ENCODE measurements at regions not wholly inside any gene's neighbourhood (a gene's known extent, or its start where the extent isn't known, plus 50 kb on each side); places are given as distances from the start of the nearest gene placed in this dataset.

GRCh38 chr10:89887406-89887805 lies 186.0 kb downstream of the KIF20B start:
- Histone ChIP-seq H3K27ac (ENCODE audit: low read depth, low read length, severe bottlenecking) (no peak overlapping the region), H3K36me3 (ENCODE audit: control insufficient read depth, insufficient read depth, low read length) (no peaks in the 10 kb centered on the region), H3K4me1 (ENCODE audit: control insufficient read depth, insufficient read depth, low read length, poor library complexity, severe bottlenecking) (no peaks in the 10 kb centered on the region), H3K4me3 (ENCODE audit: extremely low read depth, insufficient read depth, low read length, poor library complexity, severe bottlenecking) (no peak overlapping the region), H3K9me3 (ENCODE audit: control insufficient read depth, low read length) (no peaks in the 10 kb centered on the region)
- WGBS, 2 experiments (ENCODE audit: insufficient coverage in 2 of 2): 94 to 95% methylated on average over 2 of the region's 4 CpGs

- Histone ChIP-seq H3K27ac (ENCODE audit: low read depth, low read length, severe bottlenecking) (no peak overlapping the region), H3K36me3 (ENCODE audit: control insufficient read depth, insufficient read depth, low read length) (no peaks in the 10 kb centered on the region), H3K4me1 (ENCODE audit: control insufficient read depth, insufficient read depth, low read length, poor library complexity, severe bottlenecking) (no peaks in the 10 kb centered on the region), H3K9me3 (ENCODE audit: control insufficient read depth, low read length) (no peaks in the 10 kb centered on the region), H3K4me3 (ENCODE audit: extremely low read depth, insufficient read depth, low read length, poor library complexity, severe bottlenecking) (no peak overlapping the region)
- WGBS, 2 experiments (ENCODE audit: insufficient coverage in 2 of 2): 55 to 68% methylated on average over 4 to 7 of the region's 7 CpGs
These were observed 186.4 kb downstream of the KIF20B start for GRCh38 chr10:89887830-89888229.

DNA sequence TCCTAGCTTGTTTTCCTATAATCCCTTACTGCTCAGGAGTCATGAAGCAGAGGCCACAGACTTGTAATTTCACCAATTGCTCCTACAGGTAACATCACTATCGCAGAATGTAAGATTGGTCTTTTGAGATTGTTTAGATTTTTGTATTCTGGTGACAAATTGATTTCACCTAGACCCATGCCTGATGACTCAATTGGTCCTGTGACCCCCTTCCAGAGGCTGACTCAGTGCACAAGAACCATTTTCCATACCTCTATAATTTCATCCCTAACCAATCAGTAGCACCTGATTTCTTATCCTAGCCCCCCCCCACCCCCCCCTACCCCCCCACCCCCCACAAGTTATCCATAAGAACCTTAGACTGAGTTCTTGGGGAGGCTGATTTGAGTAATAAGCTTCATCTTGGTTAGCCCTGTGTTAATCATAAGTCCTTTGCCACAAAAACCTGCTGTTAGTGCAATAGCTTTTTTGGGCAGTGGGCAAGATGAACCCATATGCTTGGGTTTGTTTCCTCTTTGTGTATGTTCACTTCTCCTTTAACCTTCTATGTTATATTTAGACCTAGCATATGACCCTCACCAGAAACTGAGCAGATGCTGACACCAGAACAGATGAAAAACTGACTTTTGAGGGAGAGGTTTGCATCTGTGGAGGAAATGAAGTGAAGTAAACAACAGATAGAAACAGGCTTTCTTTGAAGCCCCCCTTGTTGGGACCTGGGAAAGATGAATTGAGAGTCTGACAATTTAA lies 187.1 kb downstream of the KIF20B start:
- Histone ChIP-seq H3K4me1 (ENCODE audit: control insufficient read depth, insufficient read depth, low read length, poor library complexity, severe bottlenecking) (no peaks in the 10 kb centered on the region), H3K4me3 (ENCODE audit: extremely low read depth, insufficient read depth, low read length, poor library complexity, severe bottlenecking) (no peak overlapping the region), H3K36me3 (ENCODE audit: control insufficient read depth, insufficient read depth, low read length) (no peaks in the 10 kb centered on the region), H3K27ac (ENCODE audit: low read depth, low read length, severe bottlenecking) (no peak overlapping the region), H3K9me3 (ENCODE audit: control insufficient read depth, low read length) (no peaks in the 10 kb centered on the region)
- no CpG with 5 or more reads among the region's 1 CpG for WGBS, 2 experiments (ENCODE audit: insufficient coverage in 2 of 2)

DNA sequence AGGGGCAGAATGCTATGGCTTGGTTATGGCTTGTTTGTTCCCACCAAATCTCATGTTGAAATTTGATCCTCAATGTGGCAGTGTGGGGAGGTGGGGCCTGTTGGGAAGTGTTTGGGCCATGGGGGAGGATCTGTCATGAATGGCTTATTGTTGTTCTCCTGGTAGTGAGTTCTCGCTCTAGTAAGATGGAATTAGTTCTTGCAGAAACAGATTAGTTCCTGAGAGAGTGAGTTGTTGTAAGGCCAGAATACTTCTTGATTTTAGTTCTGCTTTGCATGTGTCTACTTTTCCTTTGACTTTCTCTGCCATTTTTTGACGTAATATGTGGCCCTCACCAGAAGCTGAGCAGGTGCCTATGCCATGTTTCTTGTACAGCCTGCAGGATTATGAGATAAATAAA lies 188.2 kb downstream of the KIF20B start:
- H3K4me1 ChIP-seq (ENCODE audit: control insufficient read depth, insufficient read depth, low read length, poor library complexity, severe bottlenecking): no peaks in the 10 kb centered on the region
- H3K27ac ChIP-seq (ENCODE audit: low read depth, low read length, severe bottlenecking): no peak overlapping the region
- no peak overlapping the region for H3K4me3 ChIP-seq (ENCODE audit: extremely low read depth, insufficient read depth, low read length, poor library complexity, severe bottlenecking)
- no CpG with 5 or more reads among the region's 2 CpGs for WGBS, 2 experiments (ENCODE audit: insufficient coverage in 2 of 2)
- no peaks in the 10 kb centered on the region for H3K36me3 ChIP-seq (ENCODE audit: control insufficient read depth, insufficient read depth, low read length)
- no peaks in the 10 kb centered on the region for H3K9me3 ChIP-seq (ENCODE audit: control insufficient read depth, low read length)

GRCh38 chr10:89891006-89891535 lies 189.7 kb downstream of the KIF20B start:
- no peaks in the 10 kb centered on the region for H3K36me3 ChIP-seq (ENCODE audit: control insufficient read depth, insufficient read depth, low read length)
- no peaks in the 10 kb centered on the region for H3K9me3 ChIP-seq (ENCODE audit: control insufficient read depth, low read length)
- no peak overlapping the region for H3K4me3 ChIP-seq (ENCODE audit: extremely low read depth, insufficient read depth, low read length, poor library complexity, severe bottlenecking)
- H3K27ac ChIP-seq (ENCODE audit: low read depth, low read length, severe bottlenecking): no peak overlapping the region
- no peaks in the 10 kb centered on the region for H3K4me1 ChIP-seq (ENCODE audit: control insufficient read depth, insufficient read depth, low read length, poor library complexity, severe bottlenecking)
- WGBS, 2 experiments (ENCODE audit: insufficient coverage in 2 of 2): 100% methylated on average over 1 of the region's 2 CpGs; no CpG with 5 or more reads in 1 of the 2 experiments

DNA sequence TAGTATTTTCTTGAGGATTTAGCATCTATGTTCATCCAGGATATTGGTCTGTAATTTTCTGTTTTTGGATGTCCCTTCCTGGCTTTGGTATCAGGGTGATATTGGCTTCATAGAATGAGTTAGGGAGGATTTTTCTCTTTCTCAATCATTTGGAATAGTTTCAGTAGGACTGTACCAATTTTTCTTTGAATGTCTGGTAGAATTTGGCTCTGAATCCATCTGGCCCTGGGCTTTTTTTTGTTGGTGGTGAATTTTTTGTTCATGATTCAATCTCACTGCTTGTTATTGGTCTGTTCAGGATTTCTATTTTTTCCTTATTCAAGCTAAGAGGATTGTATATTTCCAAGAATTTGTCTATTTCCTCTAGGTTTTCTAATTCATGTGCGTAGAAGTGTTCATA lies 192.7 kb downstream of the KIF20B start:
- H3K4me3 ChIP-seq (ENCODE audit: extremely low read depth, insufficient read depth, low read length, poor library complexity, severe bottlenecking): no peak overlapping the region
- no CpG with 5 or more reads among the region's 1 CpG for WGBS, 2 experiments (ENCODE audit: insufficient coverage in 2 of 2)
- H3K4me1 ChIP-seq (ENCODE audit: control insufficient read depth, insufficient read depth, low read length, poor library complexity, severe bottlenecking): no peaks in the 10 kb centered on the region
- H3K36me3 ChIP-seq (ENCODE audit: control insufficient read depth, insufficient read depth, low read length): no peaks in the 10 kb centered on the region
- no peak overlapping the region for H3K27ac ChIP-seq (ENCODE audit: low read depth, low read length, severe bottlenecking)
- no peaks in the 10 kb centered on the region for H3K9me3 ChIP-seq (ENCODE audit: control insufficient read depth, low read length)

DNA sequence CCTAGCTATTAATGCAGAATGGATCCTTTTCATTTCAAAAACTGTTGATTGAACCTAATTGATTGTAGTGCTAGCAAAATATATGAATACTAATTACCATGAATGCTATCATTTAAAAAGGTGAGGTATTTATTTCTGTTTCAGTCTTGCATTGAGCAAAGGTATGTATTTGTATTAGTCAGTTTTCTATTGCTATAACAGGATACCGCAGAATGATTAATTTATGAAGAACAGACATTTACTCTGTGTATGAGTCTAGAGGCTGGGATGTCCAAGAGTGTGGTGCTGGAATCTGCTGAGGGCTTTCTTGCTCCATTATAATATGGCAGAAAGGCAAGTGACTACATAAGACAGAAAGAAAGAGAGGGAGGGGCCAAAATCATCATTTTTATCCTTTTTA lies 199.2 kb downstream of the KIF20B start:
- H3K4me1 ChIP-seq (ENCODE audit: control insufficient read depth, insufficient read depth, low read length, poor library complexity, severe bottlenecking): no peaks in the 10 kb centered on the region
- H3K27ac ChIP-seq (ENCODE audit: low read depth, low read length, severe bottlenecking): no peak overlapping the region
- H3K9me3 ChIP-seq (ENCODE audit: control insufficient read depth, low read length): no peaks in the 10 kb centered on the region
- H3K4me3 ChIP-seq (ENCODE audit: extremely low read depth, insufficient read depth, low read length, poor library complexity, severe bottlenecking): no peak overlapping the region
- WGBS, 2 experiments (ENCODE audit: insufficient coverage in 2 of 2): 88% methylated on average over 1 of the region's 1 CpG; no CpG with 5 or more reads in 1 of the 2 experiments
- no peaks in the 10 kb centered on the region for H3K36me3 ChIP-seq (ENCODE audit: control insufficient read depth, insufficient read depth, low read length)

- Histone ChIP-seq H3K4me3 (ENCODE audit: extremely low read depth, insufficient read depth, low read length, poor library complexity, severe bottlenecking) (no peak overlapping the region), H3K4me1 (ENCODE audit: control insufficient read depth, insufficient read depth, low read length, poor library complexity, severe bottlenecking) (no peaks in the 10 kb centered on the region), H3K36me3 (ENCODE audit: control insufficient read depth, insufficient read depth, low read length) (no peaks in the 10 kb centered on the region), H3K9me3 (ENCODE audit: control insufficient read depth, low read length) (no peaks in the 10 kb centered on the region), H3K27ac (ENCODE audit: low read depth, low read length, severe bottlenecking) (no peak overlapping the region)
- no CpG with 5 or more reads among the region's 1 CpG for WGBS, 2 experiments (ENCODE audit: insufficient coverage in 2 of 2)
These were observed 200.5 kb downstream of the KIF20B start for GRCh38 chr10:89901895-89902294.

GRCh38 chr10:89904755-89905154 lies 203.4 kb downstream of the KIF20B start:
- no peaks in the 10 kb centered on the region for H3K9me3 ChIP-seq (ENCODE audit: control insufficient read depth, low read length)
- H3K4me1 ChIP-seq (ENCODE audit: control insufficient read depth, insufficient read depth, low read length, poor library complexity, severe bottlenecking): no peaks in the 10 kb centered on the region
- no peak overlapping the region for H3K4me3 ChIP-seq (ENCODE audit: extremely low read depth, insufficient read depth, low read length, poor library complexity, severe bottlenecking)
- no peak overlapping the region for H3K27ac ChIP-seq (ENCODE audit: low read depth, low read length, severe bottlenecking)
- H3K36me3 ChIP-seq (ENCODE audit: control insufficient read depth, insufficient read depth, low read length): no peaks in the 10 kb centered on the region
- 74 to 80% methylated on average over 2 to 3 of the region's 4 CpGs for WGBS, 2 experiments (ENCODE audit: insufficient coverage in 2 of 2)

GRCh38 chr10:89909752-89910151 lies 208.4 kb downstream of the KIF20B start:
- WGBS, 2 experiments (ENCODE audit: insufficient coverage in 2 of 2): 69 to 100% methylated on average over 1 to 2 of the region's 3 CpGs

GRCh38 chr10:89915021-89915420 lies 213.6 kb downstream of the KIF20B start:
- 100% methylated on average over 1 of the region's 2 CpGs; no CpG with 5 or more reads in 1 of the 2 experiments for WGBS, 2 experiments (ENCODE audit: insufficient coverage in 2 of 2)
- H3K9me3 ChIP-seq (ENCODE audit: control insufficient read depth, low read length): no peaks in the 10 kb centered on the region
- no peak overlapping the region for H3K27ac ChIP-seq (ENCODE audit: low read depth, low read length, severe bottlenecking)
- H3K4me3 ChIP-seq (ENCODE audit: extremely low read depth, insufficient read depth, low read length, poor library complexity, severe bottlenecking): no peak overlapping the region
- H3K4me1 ChIP-seq (ENCODE audit: control insufficient read depth, insufficient read depth, low read length, poor library complexity, severe bottlenecking): no peaks in the 10 kb centered on the region
- H3K36me3 ChIP-seq (ENCODE audit: control insufficient read depth, insufficient read depth, low read length): no peaks in the 10 kb centered on the region

More at GRCh38 chr10:89909752-89910151, 208.4 kb downstream of the KIF20B start:
- Histone ChIP-seq H3K4me3 (ENCODE audit: extremely low read depth, insufficient read depth, low read length, poor library complexity, severe bottlenecking) (no peak overlapping the region), H3K27ac (ENCODE audit: low read depth, low read length, severe bottlenecking) (no peak overlapping the region), H3K9me3 (ENCODE audit: control insufficient read depth, low read length) (no peaks in the 10 kb centered on the region), H3K36me3 (ENCODE audit: control insufficient read depth, insufficient read depth, low read length) (no peaks in the 10 kb centered on the region), H3K4me1 (ENCODE audit: control insufficient read depth, insufficient read depth, low read length, poor library complexity, severe bottlenecking) (no peaks in the 10 kb centered on the region)

Data from mesodermal cell (in vitro differentiated cells).